GM23338 (cell line): ENCODE measurements at regions not wholly inside any gene's neighbourhood (a gene's known extent, or its start where the extent isn't known, plus 50 kb on each side); places are given as distances from the start of the nearest gene placed in this dataset.

Experiments
- ATAC-seq: fragments of 200-7000 bp; cut with Tn5 transposase; 3 replicates; pipeline ENCODE4 v1.9.1; 2020
- DNase-seq: peaks from one replicate; pipeline ENCODE4 v3.0.0-alpha.2; 2015; ENCODE audit warnings: low spot score
- H2AFZ ChIP-seq: fragments of 200-600 bp; sonication (generic); 2 replicates; pipeline ENCODE4 v1.8.0; 2016; ENCODE audit warnings: antibody characterized with exemption, mild to moderate bottlenecking, moderate library complexity
- H3F3A ChIP-seq: fragments of 200-600 bp; sonication (generic); replicated peaks from 2 replicates; pipeline ENCODE4 v1.8.0; 2017; ENCODE audit warnings: antibody characterized with exemption, mixed run types, low read depth
- H3K27ac ChIP-seq: fragments of 200-600 bp; sonication (generic); 2 replicates; pipeline ENCODE4 v1.6.1; 2016; ENCODE audit warnings: low read depth
- H3K27me3 ChIP-seq: fragments of 200-600 bp; sonication (generic); 2 replicates; pipeline ENCODE4 v1.8.0; 2016; ENCODE audit warnings: mild to moderate bottlenecking, mixed run types, moderate library complexity; ENCODE audit not compliant: insufficient read depth
- H3K36me3 ChIP-seq: fragments of 200-600 bp; sonication (generic); 2 replicates; pipeline ENCODE4 v1.8.0; 2016; ENCODE audit warnings: mild to moderate bottlenecking; ENCODE audit not compliant: insufficient read depth
- H3K4me1 ChIP-seq: fragments of 200-600 bp; sonication (generic); 2 replicates; pipeline ENCODE4 v1.8.0; 2016; ENCODE audit warnings: mild to moderate bottlenecking, moderate library complexity; ENCODE audit not compliant: insufficient read depth
- H3K4me2 ChIP-seq: fragments of 200-600 bp; sonication (generic); 2 replicates; pipeline ENCODE4 v1.7.1; 2017; ENCODE audit warnings: mixed run types
- H3K4me3 ChIP-seq: fragments of 200-600 bp; sonication (generic); 2 replicates; pipeline ENCODE4 v1.6.1; 2016; ENCODE audit warnings: mixed run types
- H3K79me2 ChIP-seq: fragments of 200-600 bp; sonication (generic); replicated peaks from 2 replicates; pipeline ENCODE4 v1.8.0; 2017; ENCODE audit warnings: mild to moderate bottlenecking; ENCODE audit not compliant: insufficient read depth
- H3K9me2 ChIP-seq: fragments of 200-600 bp; sonication (generic); 2 replicates; pipeline ENCODE4 v1.8.0; 2017; ENCODE audit not compliant: insufficient read depth
- H4K20me1 ChIP-seq: fragments of 200-600 bp; sonication (generic); replicated peaks from 2 replicates; pipeline ENCODE4 v1.8.0; 2017; ENCODE audit warnings: mild to moderate bottlenecking; ENCODE audit not compliant: insufficient read depth
- H3K27ac Mint-ChIP-seq: 2 replicates; pipeline ENCODE4 v1.8.0; 2020; ENCODE audit warnings: inconsistent platforms, mild to moderate bottlenecking, moderate library complexity, mixed read lengths
- H3K27me3 Mint-ChIP-seq: 3 replicates; pipeline ENCODE4 v1.8.0; 2022; ENCODE audit warnings: low read depth, mild to moderate bottlenecking, moderate library complexity, mixed read lengths, inconsistent platforms; ENCODE audit not compliant: insufficient read depth, poor library complexity
- H3K36me3 Mint-ChIP-seq: 3 replicates; pipeline ENCODE4 v1.8.0; 2021; ENCODE audit warnings: low read depth, mild to moderate bottlenecking, inconsistent platforms, moderate library complexity, mixed read lengths
- H3K4me1 Mint-ChIP-seq: 3 replicates; pipeline ENCODE4 v1.8.0; 2020; ENCODE audit warnings: mild to moderate bottlenecking, inconsistent platforms, mixed read lengths
- H3K4me3 Mint-ChIP-seq: 3 replicates; pipeline ENCODE4 v1.8.0; 2021; ENCODE audit warnings: moderate library complexity, mild to moderate bottlenecking, inconsistent platforms, mixed read lengths
- H3K9me3 Mint-ChIP-seq: 3 replicates; pipeline ENCODE4 v1.8.0; 2020; ENCODE audit warnings: moderate library complexity, mild to moderate bottlenecking, inconsistent platforms, mixed read lengths
- CREB1 ChIP-seq: fragments of 250-450 bp; sonication (Bioruptor Pico); IDR thresholded peaks from 2 replicates; pipeline ENCODE4 v1.5.0; 2020; ENCODE audit warnings: low read depth, mild to moderate bottlenecking, moderate library complexity
- EZH2phosphoT487 ChIP-seq: fragments of 200-600 bp; sonication (generic); IDR thresholded peaks from one replicate; pipeline ENCODE4 v1.8.1; 2018; ENCODE audit warnings: antibody characterized with exemption; ENCODE audit not compliant: unreplicated experiment
- NANOG ChIP-seq: IDR thresholded peaks from 2 replicates; pipeline ENCODE4 v1.6.1; 2016; ENCODE audit warnings: antibody characterized with exemption, borderline replicate concordance
- POLR2AphosphoS5 ChIP-seq: IDR thresholded peaks from 2 replicates; pipeline ENCODE4 v1.6.1; 2016; ENCODE audit warnings: antibody characterized with exemption, low read depth
- ZNF114 ChIP-seq: fragments of 250-450 bp; sonication (Bioruptor Pico); IDR thresholded peaks from 2 replicates; pipeline ENCODE4 v1.5.0; 2020; ENCODE audit warnings: mild to moderate bottlenecking, moderate library complexity
- ZNF331 ChIP-seq: fragments of 250-450 bp; sonication (Bioruptor Pico); IDR thresholded peaks from 2 replicates; pipeline ENCODE4 v1.5.0; 2020; ENCODE audit warnings: low read depth, mild to moderate bottlenecking, moderate library complexity
- TF ChIP-seq, protein P1 (sequence below): fragments of 250-450 bp; sonication (Bioruptor Pico); IDR thresholded peaks from 2 replicates; pipeline ENCODE4 v1.5.0; 2020; ENCODE audit warnings: mild to moderate bottlenecking, moderate library complexity
- TF ChIP-seq, protein P2 (sequence below), 2 experiments: fragments of 200-600 bp in 1 of 2; sonication (generic) in 1 of 2; conservative IDR thresholded peaks; 2 replicates each; pipeline versions ENCODE4 v1.5.1 to v1.6.1; 2016 to 2017; ENCODE audit warnings: antibody characterized with exemption in 2 of 2, low read depth in 2 of 2, mild to moderate bottlenecking in 2 of 2, moderate library complexity in 1 of 2

DNA sequence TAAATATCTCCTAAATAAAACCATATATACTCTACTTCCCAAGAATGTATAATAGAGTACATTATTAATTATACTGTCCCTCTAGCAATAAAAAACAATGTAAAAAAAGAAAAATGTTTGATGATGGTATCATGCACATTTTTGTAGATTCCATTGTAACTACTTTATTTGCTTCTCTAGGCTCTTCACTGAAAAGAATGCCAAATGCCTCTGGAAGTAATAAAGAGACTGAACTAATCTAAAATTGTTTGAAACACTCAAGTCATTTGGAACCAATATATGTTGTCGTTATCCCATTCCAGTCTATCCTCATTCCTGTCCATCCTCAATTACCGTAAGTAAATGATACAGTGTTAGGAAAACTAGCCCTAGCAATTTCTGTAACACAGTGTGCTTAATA is 233.6 kb downstream of the C12orf50 start:
- Histone ChIP-seq H4K20me1 (no peaks in the 10 kb centered on the region), H3K4me2 (no peak overlapping the region), H3K9me2 (no peaks in the 10 kb centered on the region; the same call in 1 of the 2 replicates), H3K79me2 (no peaks in the 10 kb centered on the region), H3K4me3 (no peak overlapping the region), H3F3A (no peaks in the 10 kb centered on the region), H3K27ac (no peak overlapping the region), H2AFZ (no peak overlapping the region), H3K4me1 (no peaks in the 10 kb centered on the region), H3K36me3 (no peaks in the 10 kb centered on the region), H3K27me3 (no peaks in the 10 kb centered on the region)
- H3K27me3 Mint-ChIP-seq = peaks cover 1% of the 10 kb centered on the region
- H3K36me3 Mint-ChIP-seq = no peaks in the 10 kb centered on the region
- H3K9me3 Mint-ChIP-seq = no peaks in the 10 kb centered on the region
- no peaks in the 10 kb centered on the region for H3K4me1 Mint-ChIP-seq
- ATAC-seq (no peak), DNase-seq (no peak)
- H3K27ac Mint-ChIP-seq = no peak overlapping the region
- TF ChIP-seq EZH2phosphoT487 (no peak), POLR2AphosphoS5 (no peak), ZNF331 (no peak), NANOG (no peak), CREB1 (CRISPR knock-in tag) (no peak), ZNF114 (CRISPR knock-in tag) (no peak)
- TF ChIP-seq, protein P1, sequence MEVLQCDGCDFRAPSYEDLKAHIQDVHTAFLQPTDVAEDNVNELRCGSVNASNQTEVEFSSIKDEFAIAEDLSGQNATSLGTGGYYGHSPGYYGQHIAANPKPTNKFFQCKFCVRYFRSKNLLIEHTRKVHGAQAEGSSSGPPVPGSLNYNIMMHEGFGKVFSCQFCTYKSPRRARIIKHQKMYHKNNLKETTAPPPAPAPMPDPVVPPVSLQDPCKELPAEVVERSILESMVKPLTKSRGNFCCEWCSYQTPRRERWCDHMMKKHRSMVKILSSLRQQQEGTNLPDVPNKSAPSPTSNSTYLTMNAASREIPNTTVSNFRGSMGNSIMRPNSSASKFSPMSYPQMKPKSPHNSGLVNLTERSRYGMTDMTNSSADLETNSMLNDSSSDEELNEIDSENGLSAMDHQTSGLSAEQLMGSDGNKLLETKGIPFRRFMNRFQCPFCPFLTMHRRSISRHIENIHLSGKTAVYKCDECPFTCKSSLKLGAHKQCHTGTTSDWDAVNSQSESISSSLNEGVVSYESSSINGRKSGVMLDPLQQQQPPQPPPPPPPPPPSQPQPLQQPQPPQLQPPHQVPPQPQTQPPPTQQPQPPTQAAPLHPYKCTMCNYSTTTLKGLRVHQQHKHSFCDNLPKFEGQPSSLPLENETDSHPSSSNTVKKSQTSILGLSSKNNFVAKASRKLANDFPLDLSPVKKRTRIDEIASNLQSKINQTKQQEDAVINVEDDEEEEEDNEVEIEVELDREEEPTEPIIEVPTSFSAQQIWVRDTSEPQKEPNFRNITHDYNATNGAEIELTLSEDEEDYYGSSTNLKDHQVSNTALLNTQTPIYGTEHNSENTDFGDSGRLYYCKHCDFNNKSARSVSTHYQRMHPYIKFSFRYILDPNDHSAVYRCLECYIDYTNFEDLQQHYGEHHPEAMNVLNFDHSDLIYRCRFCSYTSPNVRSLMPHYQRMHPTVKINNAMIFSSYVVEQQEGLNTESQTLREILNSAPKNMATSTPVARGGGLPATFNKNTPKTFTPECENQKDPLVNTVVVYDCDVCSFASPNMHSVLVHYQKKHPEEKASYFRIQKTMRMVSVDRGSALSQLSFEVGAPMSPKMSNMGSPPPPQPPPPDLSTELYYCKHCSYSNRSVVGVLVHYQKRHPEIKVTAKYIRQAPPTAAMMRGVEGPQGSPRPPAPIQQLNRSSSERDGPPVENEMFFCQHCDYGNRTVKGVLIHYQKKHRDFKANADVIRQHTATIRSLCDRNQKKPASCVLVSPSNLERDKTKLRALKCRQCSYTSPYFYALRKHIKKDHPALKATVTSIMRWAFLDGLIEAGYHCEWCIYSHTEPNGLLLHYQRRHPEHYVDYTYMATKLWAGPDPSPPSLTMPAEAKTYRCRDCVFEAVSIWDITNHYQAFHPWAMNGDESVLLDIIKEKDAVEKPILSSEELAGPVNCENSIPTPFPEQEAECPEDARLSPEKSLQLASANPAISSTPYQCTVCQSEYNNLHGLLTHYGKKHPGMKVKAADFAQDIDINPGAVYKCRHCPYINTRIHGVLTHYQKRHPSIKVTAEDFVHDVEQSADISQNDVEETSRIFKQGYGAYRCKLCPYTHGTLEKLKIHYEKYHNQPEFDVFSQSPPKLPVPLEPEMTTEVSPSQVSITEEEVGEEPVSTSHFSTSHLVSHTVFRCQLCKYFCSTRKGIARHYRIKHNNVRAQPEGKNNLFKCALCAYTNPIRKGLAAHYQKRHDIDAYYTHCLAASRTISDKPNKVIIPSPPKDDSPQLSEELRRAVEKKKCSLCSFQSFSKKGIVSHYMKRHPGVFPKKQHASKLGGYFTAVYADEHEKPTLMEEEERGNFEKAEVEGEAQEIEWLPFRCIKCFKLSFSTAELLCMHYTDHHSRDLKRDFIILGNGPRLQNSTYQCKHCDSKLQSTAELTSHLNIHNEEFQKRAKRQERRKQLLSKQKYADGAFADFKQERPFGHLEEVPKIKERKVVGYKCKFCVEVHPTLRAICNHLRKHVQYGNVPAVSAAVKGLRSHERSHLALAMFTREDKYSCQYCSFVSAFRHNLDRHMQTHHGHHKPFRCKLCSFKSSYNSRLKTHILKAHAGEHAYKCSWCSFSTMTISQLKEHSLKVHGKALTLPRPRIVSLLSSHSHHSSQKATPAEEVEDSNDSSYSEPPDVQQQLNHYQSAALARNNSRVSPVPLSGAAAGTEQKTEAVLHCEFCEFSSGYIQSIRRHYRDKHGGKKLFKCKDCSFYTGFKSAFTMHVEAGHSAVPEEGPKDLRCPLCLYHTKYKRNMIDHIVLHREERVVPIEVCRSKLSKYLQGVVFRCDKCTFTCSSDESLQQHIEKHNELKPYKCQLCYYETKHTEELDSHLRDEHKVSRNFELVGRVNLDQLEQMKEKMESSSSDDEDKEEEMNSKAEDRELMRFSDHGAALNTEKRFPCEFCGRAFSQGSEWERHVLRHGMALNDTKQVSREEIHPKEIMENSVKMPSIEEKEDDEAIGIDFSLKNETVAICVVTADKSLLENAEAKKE (CRISPR knock-in tag) = no peak
- TF ChIP-seq, protein P2, sequence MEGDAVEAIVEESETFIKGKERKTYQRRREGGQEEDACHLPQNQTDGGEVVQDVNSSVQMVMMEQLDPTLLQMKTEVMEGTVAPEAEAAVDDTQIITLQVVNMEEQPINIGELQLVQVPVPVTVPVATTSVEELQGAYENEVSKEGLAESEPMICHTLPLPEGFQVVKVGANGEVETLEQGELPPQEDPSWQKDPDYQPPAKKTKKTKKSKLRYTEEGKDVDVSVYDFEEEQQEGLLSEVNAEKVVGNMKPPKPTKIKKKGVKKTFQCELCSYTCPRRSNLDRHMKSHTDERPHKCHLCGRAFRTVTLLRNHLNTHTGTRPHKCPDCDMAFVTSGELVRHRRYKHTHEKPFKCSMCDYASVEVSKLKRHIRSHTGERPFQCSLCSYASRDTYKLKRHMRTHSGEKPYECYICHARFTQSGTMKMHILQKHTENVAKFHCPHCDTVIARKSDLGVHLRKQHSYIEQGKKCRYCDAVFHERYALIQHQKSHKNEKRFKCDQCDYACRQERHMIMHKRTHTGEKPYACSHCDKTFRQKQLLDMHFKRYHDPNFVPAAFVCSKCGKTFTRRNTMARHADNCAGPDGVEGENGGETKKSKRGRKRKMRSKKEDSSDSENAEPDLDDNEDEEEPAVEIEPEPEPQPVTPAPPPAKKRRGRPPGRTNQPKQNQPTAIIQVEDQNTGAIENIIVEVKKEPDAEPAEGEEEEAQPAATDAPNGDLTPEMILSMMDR (conservative IDR thresholded peaks at IDR 0.05; ENCODE audit: low read depth in 2 of 2) = no peak
- no peak overlapping the region for H3K4me3 Mint-ChIP-seq
